ENCODE measurements at regions not wholly inside any gene's neighbourhood (a gene's known extent, or its start where the extent isn't known, plus 50 kb on each side); places are given as distances from the start of the nearest gene placed in this dataset.

- TF ChIP-seq EZH2 (IDR thresholded peaks at IDR 0.05; ENCODE audit: insufficient read depth, poor library complexity, severe bottlenecking) (no peak), EZH2phosphoT487 (IDR thresholded peaks at IDR 0.05; ENCODE audit: insufficient read depth, low read depth) (no peak)
These were observed 574.3 kb downstream of the TCERG1L start for GRCh38 chr10:130737186-130737585.

Data from GM23248 (cell line).